NT2/D1 (cell line): ENCODE measurements at regions not wholly inside any gene's neighbourhood (a gene's known extent, or its start where the extent isn't known, plus 50 kb on each side); places are given as distances from the start of the nearest gene placed in this dataset.

Experiments used
- SUZ12 ChIP-seq: IDR thresholded peaks from 2 replicates; pipeline ENCODE4 v1.6.1; 2011; ENCODE audit not compliant: insufficient read length, insufficient read depth; ENCODE audit errors: extremely low read depth
- YY1 ChIP-seq: IDR thresholded peaks from 2 replicates; pipeline ENCODE4 v1.6.1; 2011; ENCODE audit not compliant: insufficient read length, insufficient read depth

DNA sequence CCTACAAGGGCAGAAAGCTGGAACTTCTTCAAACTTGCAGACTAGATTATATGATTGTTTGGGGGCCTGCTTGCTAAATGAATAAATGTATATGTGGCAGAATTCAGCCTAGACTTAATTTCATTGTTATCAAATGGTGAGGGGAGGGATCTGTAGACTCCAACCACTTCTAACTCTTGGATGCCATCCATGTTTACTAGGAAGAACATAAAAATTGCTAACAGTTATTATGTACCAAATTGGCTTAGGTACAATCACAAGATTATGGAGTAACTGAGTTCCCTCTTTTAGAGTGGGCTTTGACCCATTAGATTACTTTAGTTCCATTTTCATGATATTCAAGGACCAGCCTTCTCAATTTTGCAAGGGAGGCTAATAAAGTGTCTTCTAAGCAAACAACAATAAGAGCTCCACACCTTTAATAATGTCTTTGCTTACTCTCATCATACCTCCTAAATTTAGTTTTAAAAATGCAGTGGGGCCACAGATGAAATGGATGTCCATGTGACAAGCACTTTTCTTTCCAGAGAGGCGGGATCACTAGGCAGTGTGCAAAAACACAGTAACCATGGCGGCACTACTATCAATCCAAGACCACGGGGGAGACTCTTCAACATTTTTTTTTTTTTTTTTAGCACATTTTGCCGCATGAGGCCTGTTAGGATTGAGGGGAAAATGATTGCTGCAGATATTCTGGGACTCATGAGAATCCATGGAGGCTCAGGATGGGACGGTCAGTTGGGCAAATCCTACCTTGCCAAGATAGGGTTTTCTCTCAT is 217.6 kb upstream of the SPRED2 start:
- TF ChIP-seq YY1 (no peak), SUZ12 (no peak)
